ENCODE measurements at regions not wholly inside any gene's neighbourhood (a gene's known extent, or its start where the extent isn't known, plus 50 kb on each side); places are given as distances from the start of the nearest gene placed in this dataset.

DNA sequence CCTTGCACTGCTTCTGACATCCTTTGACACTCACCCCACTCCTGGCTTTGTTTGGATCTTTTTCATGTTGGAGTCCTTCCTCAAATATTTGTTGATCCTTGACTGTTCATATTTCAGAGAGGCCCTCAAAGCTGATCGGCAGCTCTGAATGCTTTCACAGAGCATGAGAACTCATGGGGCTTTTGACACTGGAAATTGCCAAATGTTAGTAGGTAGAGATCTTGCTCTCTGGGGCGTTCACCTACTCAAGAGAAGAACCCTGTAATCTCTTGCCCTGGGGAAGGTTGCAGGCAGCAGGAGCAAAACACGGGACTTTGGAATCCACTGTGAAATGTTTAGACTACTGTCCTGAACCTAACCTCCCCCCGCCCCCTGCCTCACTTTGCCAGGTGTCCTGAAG is 67.4 kb upstream of the STUM start:
- no peak for TF ChIP-seq ZBTB7A (IDR thresholded peaks at IDR 0.05; ENCODE audit: low read depth)
- no peak for TF ChIP-seq USF1 (IDR thresholded peaks at IDR 0.05)

DNA sequence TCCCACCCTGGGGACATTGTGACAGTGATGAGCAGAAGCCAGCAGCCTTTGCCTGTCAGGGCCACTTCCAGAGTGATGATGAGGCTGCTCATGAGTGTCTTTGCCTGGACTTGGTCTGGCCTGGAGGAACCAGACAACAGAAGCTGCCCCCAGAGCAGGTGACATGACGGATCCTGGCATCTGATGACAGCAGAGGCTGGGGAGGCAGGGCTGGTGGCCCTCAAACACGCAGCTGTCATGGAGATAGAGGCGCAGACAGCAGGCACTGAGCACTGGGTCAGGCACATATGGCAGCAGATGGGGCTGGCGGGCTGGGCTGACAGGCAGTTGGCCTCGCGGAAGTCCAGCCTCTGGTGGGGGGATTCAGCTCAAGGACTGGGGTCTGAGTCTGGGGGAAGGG is 66.4 kb upstream of the STUM start:
- no peak for TF ChIP-seq CEBPB (IDR thresholded peaks at IDR 0.05)

DNA sequence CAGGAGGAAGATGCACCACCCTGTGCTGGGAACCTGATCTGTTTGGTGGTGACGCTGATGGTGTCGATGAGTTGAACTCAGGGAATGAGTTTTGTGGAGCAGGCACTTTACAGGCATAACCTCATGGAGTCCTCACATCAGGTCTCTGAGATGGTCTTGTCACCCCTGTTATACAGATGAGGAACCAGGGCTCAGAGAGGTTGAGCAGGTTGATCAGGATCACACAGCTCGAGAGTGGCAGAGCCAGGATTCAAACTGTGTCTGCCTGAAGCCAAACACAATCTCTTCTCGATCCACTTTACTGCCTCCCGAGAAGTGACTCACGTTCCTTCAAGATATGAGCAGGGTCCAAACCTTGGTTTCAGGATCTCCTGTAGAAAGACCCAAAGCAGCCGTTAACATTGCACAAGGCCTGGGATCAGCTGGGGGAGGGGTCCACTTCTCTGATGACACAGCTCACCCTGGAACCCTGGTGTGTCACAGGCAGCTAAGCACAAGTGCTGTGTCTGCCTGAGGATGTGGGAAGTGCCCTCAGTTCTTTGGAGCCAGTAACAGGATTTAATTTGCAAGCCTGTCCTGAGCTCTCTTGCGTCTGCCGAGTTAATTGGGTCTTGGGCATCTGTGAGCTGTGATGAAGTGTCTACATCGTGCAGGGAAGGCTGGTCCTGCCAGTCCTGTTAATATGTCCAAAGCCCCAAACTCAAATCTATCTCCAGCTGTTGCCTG is 65.4 kb upstream of the STUM start:
- TF ChIP-seq TAF1 (IDR thresholded peaks at IDR 0.05; ENCODE audit: low read depth) (no peak), TCF12 (IDR thresholded peaks at IDR 0.05; ENCODE audit: low read depth) (no peak), CEBPB (IDR thresholded peaks at IDR 0.05) (no peak), YY1 (IDR thresholded peaks at IDR 0.05; ENCODE audit: low read depth) (no peak), NFIC (IDR thresholded peaks at IDR 0.05) (no peak), MAX (IDR thresholded peaks at IDR 0.05) (no peak), USF1 (IDR thresholded peaks at IDR 0.05) (no peak), RAD21 (IDR thresholded peaks at IDR 0.05; ENCODE audit: low read depth) (no peak), TEAD4 (IDR thresholded peaks at IDR 0.05) (no peak), EGR1 (IDR thresholded peaks at IDR 0.05) (no peak), CREB1 (IDR thresholded peaks at IDR 0.05; ENCODE audit: low read depth) (no peak), FOXM1 (IDR thresholded peaks at IDR 0.05; ENCODE audit: borderline replicate concordance, low read depth) (no peak), ZBTB7A (IDR thresholded peaks at IDR 0.05; ENCODE audit: low read depth) (no peak), EP300 (IDR thresholded peaks at IDR 0.05; ENCODE audit: borderline replicate concordance) (no peak)
- TF ChIP-seq, protein P1, sequence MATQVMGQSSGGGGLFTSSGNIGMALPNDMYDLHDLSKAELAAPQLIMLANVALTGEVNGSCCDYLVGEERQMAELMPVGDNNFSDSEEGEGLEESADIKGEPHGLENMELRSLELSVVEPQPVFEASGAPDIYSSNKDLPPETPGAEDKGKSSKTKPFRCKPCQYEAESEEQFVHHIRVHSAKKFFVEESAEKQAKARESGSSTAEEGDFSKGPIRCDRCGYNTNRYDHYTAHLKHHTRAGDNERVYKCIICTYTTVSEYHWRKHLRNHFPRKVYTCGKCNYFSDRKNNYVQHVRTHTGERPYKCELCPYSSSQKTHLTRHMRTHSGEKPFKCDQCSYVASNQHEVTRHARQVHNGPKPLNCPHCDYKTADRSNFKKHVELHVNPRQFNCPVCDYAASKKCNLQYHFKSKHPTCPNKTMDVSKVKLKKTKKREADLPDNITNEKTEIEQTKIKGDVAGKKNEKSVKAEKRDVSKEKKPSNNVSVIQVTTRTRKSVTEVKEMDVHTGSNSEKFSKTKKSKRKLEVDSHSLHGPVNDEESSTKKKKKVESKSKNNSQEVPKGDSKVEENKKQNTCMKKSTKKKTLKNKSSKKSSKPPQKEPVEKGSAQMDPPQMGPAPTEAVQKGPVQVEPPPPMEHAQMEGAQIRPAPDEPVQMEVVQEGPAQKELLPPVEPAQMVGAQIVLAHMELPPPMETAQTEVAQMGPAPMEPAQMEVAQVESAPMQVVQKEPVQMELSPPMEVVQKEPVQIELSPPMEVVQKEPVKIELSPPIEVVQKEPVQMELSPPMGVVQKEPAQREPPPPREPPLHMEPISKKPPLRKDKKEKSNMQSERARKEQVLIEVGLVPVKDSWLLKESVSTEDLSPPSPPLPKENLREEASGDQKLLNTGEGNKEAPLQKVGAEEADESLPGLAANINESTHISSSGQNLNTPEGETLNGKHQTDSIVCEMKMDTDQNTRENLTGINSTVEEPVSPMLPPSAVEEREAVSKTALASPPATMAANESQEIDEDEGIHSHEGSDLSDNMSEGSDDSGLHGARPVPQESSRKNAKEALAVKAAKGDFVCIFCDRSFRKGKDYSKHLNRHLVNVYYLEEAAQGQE (IDR thresholded peaks at IDR 0.05; ENCODE audit: low read depth): no peak

DNA sequence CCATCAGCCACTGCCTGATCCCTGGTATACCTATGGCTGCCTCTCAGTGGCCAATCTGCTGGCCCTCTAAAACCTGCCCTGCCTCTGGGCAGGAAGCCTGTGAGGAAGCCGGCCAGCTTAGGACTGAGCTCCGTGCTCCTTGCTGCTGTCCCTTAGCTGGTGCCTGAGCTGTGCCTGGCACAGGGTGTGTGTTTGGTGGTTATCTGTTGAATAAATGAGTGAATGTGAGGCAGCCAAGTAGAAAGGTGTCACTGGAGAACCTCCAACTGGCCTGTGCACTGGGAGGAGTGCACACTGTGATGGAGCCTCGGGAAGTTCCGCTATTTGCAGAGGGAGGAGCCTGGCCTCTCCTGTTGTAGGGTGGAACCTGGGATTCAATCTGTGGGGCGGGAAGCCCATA is 63.4 kb upstream of the STUM start:
- TF ChIP-seq FOXM1 (IDR thresholded peaks at IDR 0.05; ENCODE audit: borderline replicate concordance, low read depth): no peak
- no peak for TF ChIP-seq USF1 (IDR thresholded peaks at IDR 0.05)
- no peak for TF ChIP-seq RAD21 (IDR thresholded peaks at IDR 0.05; ENCODE audit: low read depth)
- no peak for TF ChIP-seq MAX (IDR thresholded peaks at IDR 0.05)
- TF ChIP-seq, protein P1 (IDR thresholded peaks at IDR 0.05; ENCODE audit: low read depth): no peak

DNA sequence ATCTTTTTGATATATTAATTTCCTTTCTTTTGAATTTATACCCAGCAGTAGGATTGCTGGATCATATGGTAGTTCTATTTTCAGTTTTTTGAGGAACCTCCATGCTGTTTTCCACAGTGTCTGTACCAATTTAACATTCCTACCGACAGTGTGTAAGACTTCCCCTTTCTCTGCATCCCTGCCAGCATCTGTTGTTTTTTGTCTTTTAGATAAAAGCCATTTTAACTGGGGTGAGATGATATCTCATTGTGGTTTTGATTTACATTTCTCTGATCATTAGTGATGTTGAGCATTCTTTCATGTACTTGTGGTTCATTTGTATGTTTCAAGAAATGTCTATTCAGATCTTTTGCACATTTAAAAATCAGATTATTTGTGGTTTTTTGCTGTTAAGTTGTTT is 62.4 kb upstream of the STUM start:
- TF ChIP-seq TEAD4 (IDR thresholded peaks at IDR 0.05) (no peak), CREB1 (IDR thresholded peaks at IDR 0.05; ENCODE audit: low read depth) (no peak)
- TF ChIP-seq, protein P1 (IDR thresholded peaks at IDR 0.05; ENCODE audit: low read depth): no peak

Data from Ishikawa (cell line).